ENCODE measurements at regions not wholly inside any gene's neighbourhood (a gene's known extent, or its start where the extent isn't known, plus 50 kb on each side); places are given as distances from the start of the nearest gene placed in this dataset.

GRCh38 chr15:91521548-91521947, 332.0 kb upstream of the SLCO3A1 start:
- H3K9me3 ChIP-seq (ENCODE audit: insufficient read depth, low read length): no peaks in the 10 kb centered on the region
- no peak overlapping the region for H3K27ac ChIP-seq (ENCODE audit: low read depth, low read length)
- H3K36me3 ChIP-seq (ENCODE audit: low read length): no peaks in the 10 kb centered on the region
- H2AFZ ChIP-seq (ENCODE audit: low read depth, low read length, severe bottlenecking): no peak overlapping the region
- TF ChIP-seq EZH2phosphoT487 (conservative IDR thresholded peaks at IDR 0.05; ENCODE audit: low read length): no peak
- TF ChIP-seq, protein P1, sequence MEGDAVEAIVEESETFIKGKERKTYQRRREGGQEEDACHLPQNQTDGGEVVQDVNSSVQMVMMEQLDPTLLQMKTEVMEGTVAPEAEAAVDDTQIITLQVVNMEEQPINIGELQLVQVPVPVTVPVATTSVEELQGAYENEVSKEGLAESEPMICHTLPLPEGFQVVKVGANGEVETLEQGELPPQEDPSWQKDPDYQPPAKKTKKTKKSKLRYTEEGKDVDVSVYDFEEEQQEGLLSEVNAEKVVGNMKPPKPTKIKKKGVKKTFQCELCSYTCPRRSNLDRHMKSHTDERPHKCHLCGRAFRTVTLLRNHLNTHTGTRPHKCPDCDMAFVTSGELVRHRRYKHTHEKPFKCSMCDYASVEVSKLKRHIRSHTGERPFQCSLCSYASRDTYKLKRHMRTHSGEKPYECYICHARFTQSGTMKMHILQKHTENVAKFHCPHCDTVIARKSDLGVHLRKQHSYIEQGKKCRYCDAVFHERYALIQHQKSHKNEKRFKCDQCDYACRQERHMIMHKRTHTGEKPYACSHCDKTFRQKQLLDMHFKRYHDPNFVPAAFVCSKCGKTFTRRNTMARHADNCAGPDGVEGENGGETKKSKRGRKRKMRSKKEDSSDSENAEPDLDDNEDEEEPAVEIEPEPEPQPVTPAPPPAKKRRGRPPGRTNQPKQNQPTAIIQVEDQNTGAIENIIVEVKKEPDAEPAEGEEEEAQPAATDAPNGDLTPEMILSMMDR (IDR thresholded peaks at IDR 0.05; ENCODE audit: insufficient read depth, low read length, poor library complexity, severe bottlenecking): no peak
- no peak overlapping the region for H3K4me2 ChIP-seq (ENCODE audit: low read depth, low read length, poor library complexity, severe bottlenecking)
- H3K4me3 ChIP-seq (ENCODE audit: insufficient read depth, low read length, poor library complexity, severe bottlenecking): no peak overlapping the region
- no peak overlapping the region for H3K9ac ChIP-seq (ENCODE audit: low read length)
- no peaks in the 10 kb centered on the region for H4K20me1 ChIP-seq (ENCODE audit: low read depth, low read length)
- no peaks in the 10 kb centered on the region for H3K79me2 ChIP-seq (ENCODE audit: insufficient read depth, low read length)
- H3F3A ChIP-seq (ENCODE audit: insufficient read depth): no peaks in the 10 kb centered on the region
- H3K9me2 ChIP-seq (replicated peaks; ENCODE audit: insufficient read depth, low read length): no peaks in the 10 kb centered on the region
- no peaks in the 10 kb centered on the region for H3K27me3 ChIP-seq (ENCODE audit: low read length)

DNA sequence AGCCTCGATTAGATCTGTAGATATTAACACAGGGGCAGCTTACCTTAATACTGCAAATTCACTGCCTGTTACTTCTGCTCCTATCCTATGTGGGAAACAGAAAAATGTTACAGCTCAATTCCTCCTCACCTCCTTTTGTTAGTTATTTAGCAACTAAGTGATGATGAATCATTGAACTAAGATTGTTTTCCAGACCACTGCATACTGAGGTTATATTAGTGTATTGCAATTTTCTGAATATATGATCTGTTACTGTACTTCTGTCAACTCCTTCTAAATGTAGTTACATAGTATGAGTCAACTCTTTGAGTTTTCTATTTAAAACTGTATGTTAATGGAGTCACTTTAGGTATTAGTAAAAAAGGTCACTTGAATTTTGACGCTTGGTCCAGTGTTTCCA, 331.5 kb upstream of the SLCO3A1 start:
- Histone ChIP-seq H2AFZ (ENCODE audit: low read depth, low read length, severe bottlenecking) (no peak overlapping the region), H3K27ac (ENCODE audit: low read depth, low read length) (no peak overlapping the region), H3K4me2 (ENCODE audit: low read depth, low read length, poor library complexity, severe bottlenecking) (no peak overlapping the region), H3K4me3 (ENCODE audit: insufficient read depth, low read length, poor library complexity, severe bottlenecking) (no peak overlapping the region), H3K9ac (ENCODE audit: low read length) (no peak overlapping the region), H4K20me1 (ENCODE audit: low read depth, low read length) (no peaks in the 10 kb centered on the region), H3F3A (ENCODE audit: insufficient read depth) (no peaks in the 10 kb centered on the region), H3K27me3 (ENCODE audit: low read length) (no peaks in the 10 kb centered on the region), H3K36me3 (ENCODE audit: low read length) (no peaks in the 10 kb centered on the region), H3K79me2 (ENCODE audit: insufficient read depth, low read length) (no peaks in the 10 kb centered on the region), H3K9me2 (replicated peaks; ENCODE audit: insufficient read depth, low read length) (no peaks in the 10 kb centered on the region), H3K9me3 (ENCODE audit: insufficient read depth, low read length) (no peaks in the 10 kb centered on the region)
- TF ChIP-seq, protein P1 (IDR thresholded peaks at IDR 0.05; ENCODE audit: insufficient read depth, low read length, poor library complexity, severe bottlenecking): no peak
- TF ChIP-seq EZH2phosphoT487 (conservative IDR thresholded peaks at IDR 0.05; ENCODE audit: low read length): no peak

DNA sequence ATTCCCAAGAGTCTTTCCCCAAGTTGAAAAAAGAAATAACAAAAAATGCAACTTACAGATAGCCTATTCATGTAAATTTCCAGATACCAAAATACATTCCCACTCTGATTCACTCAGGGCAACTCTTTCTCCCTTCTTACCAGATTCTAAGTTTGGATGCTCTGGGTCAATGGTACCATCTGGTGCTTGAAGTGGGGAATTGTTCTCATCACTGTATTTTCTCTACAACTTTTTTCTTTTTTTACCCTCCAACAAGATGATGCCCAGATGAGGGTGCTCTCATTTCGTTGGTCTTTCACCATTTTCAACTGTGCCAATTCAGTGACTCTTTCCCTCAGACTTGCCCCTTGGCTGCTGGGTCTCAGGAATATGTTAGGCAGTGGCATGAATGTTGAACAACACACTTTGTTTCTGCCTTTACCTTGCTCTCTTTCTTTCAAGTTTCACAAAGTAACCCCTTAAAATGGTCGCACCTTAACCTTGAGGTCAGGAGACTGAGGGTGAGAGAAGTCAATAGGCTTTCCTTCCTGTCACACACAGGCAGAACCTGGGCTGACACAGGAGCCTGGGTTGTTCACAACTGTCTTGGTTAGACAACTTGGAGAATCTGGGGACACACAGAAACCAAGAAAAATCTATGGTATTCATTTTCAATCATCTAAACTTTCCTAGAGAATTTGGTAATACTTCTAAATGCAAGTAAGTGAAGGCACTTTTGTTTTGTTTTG, 330.7 kb upstream of the SLCO3A1 start:
- no peaks in the 10 kb centered on the region for H3K27me3 ChIP-seq (ENCODE audit: low read length)
- H3K27ac ChIP-seq (ENCODE audit: low read depth, low read length): no peak overlapping the region
- H3K36me3 ChIP-seq (ENCODE audit: low read length): no peaks in the 10 kb centered on the region
- no peaks in the 10 kb centered on the region for H3K79me2 ChIP-seq (ENCODE audit: insufficient read depth, low read length)
- H3K4me2 ChIP-seq (ENCODE audit: low read depth, low read length, poor library complexity, severe bottlenecking): no peak overlapping the region
- TF ChIP-seq EZH2phosphoT487 (conservative IDR thresholded peaks at IDR 0.05; ENCODE audit: low read length): no peak
- TF ChIP-seq, protein P1 (IDR thresholded peaks at IDR 0.05; ENCODE audit: insufficient read depth, low read length, poor library complexity, severe bottlenecking): no peak
- no peaks in the 10 kb centered on the region for H4K20me1 ChIP-seq (ENCODE audit: low read depth, low read length)
- H3K4me3 ChIP-seq (ENCODE audit: insufficient read depth, low read length, poor library complexity, severe bottlenecking): no peak overlapping the region
- H2AFZ ChIP-seq (ENCODE audit: low read depth, low read length, severe bottlenecking): no peak overlapping the region
- no peaks in the 10 kb centered on the region for H3F3A ChIP-seq (ENCODE audit: insufficient read depth)
- H3K9me2 ChIP-seq (replicated peaks; ENCODE audit: insufficient read depth, low read length): no peaks in the 10 kb centered on the region
- H3K9ac ChIP-seq (ENCODE audit: low read length): no peak overlapping the region
- no peaks in the 10 kb centered on the region for H3K9me3 ChIP-seq (ENCODE audit: insufficient read depth, low read length)

Measured in SU-DHL-6 (cell line).